ENCODE measurements at regions not wholly inside any gene's neighbourhood (a gene's known extent, or its start where the extent isn't known, plus 50 kb on each side); places are given as distances from the start of the nearest gene placed in this dataset.

- TF ChIP-seq, protein P1, sequence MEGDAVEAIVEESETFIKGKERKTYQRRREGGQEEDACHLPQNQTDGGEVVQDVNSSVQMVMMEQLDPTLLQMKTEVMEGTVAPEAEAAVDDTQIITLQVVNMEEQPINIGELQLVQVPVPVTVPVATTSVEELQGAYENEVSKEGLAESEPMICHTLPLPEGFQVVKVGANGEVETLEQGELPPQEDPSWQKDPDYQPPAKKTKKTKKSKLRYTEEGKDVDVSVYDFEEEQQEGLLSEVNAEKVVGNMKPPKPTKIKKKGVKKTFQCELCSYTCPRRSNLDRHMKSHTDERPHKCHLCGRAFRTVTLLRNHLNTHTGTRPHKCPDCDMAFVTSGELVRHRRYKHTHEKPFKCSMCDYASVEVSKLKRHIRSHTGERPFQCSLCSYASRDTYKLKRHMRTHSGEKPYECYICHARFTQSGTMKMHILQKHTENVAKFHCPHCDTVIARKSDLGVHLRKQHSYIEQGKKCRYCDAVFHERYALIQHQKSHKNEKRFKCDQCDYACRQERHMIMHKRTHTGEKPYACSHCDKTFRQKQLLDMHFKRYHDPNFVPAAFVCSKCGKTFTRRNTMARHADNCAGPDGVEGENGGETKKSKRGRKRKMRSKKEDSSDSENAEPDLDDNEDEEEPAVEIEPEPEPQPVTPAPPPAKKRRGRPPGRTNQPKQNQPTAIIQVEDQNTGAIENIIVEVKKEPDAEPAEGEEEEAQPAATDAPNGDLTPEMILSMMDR (IDR thresholded peaks at IDR 0.05; ENCODE audit: insufficient read depth, low read depth, low read length), result no peak
- no peak for TF ChIP-seq EZH2 (IDR thresholded peaks at IDR 0.05; ENCODE audit: insufficient read depth, low read length)
These were observed 112.1 kb upstream of the DRD2 start for GRCh38 chr11:113587308-113587739.

All from astrocyte (in vitro differentiated cells and primary cell).